GM23338 (cell line): ENCODE measurements at regions not wholly inside any gene's neighbourhood (a gene's known extent, or its start where the extent isn't known, plus 50 kb on each side); places are given as distances from the start of the nearest gene placed in this dataset.

Experiments used
- CREB1 ChIP-seq: fragments of 250-450 bp; sonication (Bioruptor Pico); IDR thresholded peaks from 2 replicates; pipeline ENCODE4 v1.5.0; 2020; ENCODE audit warnings: low read depth, mild to moderate bottlenecking, moderate library complexity
- EZH2 ChIP-seq: fragments of 200-600 bp; sonication (generic); IDR thresholded peaks from one replicate; pipeline ENCODE4 v1.8.0; 2017; ENCODE audit warnings: antibody characterized with exemption, mild to moderate bottlenecking, low read depth; ENCODE audit not compliant: unreplicated experiment
- EZH2phosphoT487 ChIP-seq: fragments of 200-600 bp; sonication (generic); IDR thresholded peaks from one replicate; pipeline ENCODE4 v1.8.1; 2018; ENCODE audit warnings: antibody characterized with exemption; ENCODE audit not compliant: unreplicated experiment
- JUNB ChIP-seq: IDR thresholded peaks from one replicate; pipeline ENCODE4 v1.6.1; 2016; ENCODE audit warnings: antibody characterized with exemption; ENCODE audit not compliant: unreplicated experiment
- NANOG ChIP-seq: IDR thresholded peaks from 2 replicates; pipeline ENCODE4 v1.6.1; 2016; ENCODE audit warnings: antibody characterized with exemption, borderline replicate concordance
- POLR2AphosphoS5 ChIP-seq: IDR thresholded peaks from 2 replicates; pipeline ENCODE4 v1.6.1; 2016; ENCODE audit warnings: antibody characterized with exemption, low read depth
- TF ChIP-seq, protein P1 (sequence below), 2 experiments: fragments of 200-600 bp in 1 of 2; sonication (generic) in 1 of 2; conservative IDR thresholded peaks; 2 replicates each; pipeline versions ENCODE4 v1.5.1 to v1.6.1; 2016 to 2017; ENCODE audit warnings: antibody characterized with exemption in 2 of 2, low read depth in 2 of 2, mild to moderate bottlenecking in 2 of 2, moderate library complexity in 1 of 2
- TF ChIP-seq, protein P2 (sequence below): IDR thresholded peaks from one replicate; pipeline ENCODE4 v1.6.1; 2018; ENCODE audit warnings: antibody characterized with exemption; ENCODE audit not compliant: unreplicated experiment
- TF ChIP-seq, protein P3 (sequence below): fragments of 250-450 bp; sonication (Bioruptor Pico); IDR thresholded peaks from 2 replicates; pipeline ENCODE4 v1.5.0; 2020; ENCODE audit warnings: mild to moderate bottlenecking, moderate library complexity
- TF ChIP-seq, protein P4 (sequence below): IDR thresholded peaks from 2 replicates; pipeline ENCODE4 v1.6.1; 2016; ENCODE audit warnings: antibody characterized with exemption

DNA sequence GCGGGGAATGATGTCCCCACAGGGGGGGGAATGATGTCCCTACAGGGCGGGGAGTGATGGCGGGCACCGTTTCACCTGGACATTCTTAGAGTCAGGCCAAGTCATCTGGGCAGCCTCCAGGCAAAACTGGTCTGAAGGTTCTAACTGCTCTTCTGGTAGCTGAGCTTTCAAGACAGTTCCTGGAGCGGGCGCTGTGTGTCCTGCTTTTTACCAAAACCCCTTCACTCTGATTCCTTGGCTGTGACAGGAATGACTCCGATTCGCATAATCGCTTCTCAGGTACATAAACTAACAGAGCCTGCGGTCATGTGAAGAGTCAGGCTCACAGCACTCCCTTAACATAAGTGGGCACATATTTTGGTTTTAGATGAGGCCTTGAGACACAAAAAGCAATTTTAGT, 836.0 kb downstream of the TRIML1 start:
- TF ChIP-seq EZH2 (no peak), POLR2AphosphoS5 (no peak), EZH2phosphoT487 (no peak), CREB1 (CRISPR knock-in tag) (no peak), NANOG (no peak), JUNB (no peak)
- TF ChIP-seq, protein P1, sequence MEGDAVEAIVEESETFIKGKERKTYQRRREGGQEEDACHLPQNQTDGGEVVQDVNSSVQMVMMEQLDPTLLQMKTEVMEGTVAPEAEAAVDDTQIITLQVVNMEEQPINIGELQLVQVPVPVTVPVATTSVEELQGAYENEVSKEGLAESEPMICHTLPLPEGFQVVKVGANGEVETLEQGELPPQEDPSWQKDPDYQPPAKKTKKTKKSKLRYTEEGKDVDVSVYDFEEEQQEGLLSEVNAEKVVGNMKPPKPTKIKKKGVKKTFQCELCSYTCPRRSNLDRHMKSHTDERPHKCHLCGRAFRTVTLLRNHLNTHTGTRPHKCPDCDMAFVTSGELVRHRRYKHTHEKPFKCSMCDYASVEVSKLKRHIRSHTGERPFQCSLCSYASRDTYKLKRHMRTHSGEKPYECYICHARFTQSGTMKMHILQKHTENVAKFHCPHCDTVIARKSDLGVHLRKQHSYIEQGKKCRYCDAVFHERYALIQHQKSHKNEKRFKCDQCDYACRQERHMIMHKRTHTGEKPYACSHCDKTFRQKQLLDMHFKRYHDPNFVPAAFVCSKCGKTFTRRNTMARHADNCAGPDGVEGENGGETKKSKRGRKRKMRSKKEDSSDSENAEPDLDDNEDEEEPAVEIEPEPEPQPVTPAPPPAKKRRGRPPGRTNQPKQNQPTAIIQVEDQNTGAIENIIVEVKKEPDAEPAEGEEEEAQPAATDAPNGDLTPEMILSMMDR (conservative IDR thresholded peaks at IDR 0.05; ENCODE audit: low read depth in 2 of 2): peak in 1 of 2 experiments; percentile 41; a peak in 2 of 4 replicates
- TF ChIP-seq, protein P2, sequence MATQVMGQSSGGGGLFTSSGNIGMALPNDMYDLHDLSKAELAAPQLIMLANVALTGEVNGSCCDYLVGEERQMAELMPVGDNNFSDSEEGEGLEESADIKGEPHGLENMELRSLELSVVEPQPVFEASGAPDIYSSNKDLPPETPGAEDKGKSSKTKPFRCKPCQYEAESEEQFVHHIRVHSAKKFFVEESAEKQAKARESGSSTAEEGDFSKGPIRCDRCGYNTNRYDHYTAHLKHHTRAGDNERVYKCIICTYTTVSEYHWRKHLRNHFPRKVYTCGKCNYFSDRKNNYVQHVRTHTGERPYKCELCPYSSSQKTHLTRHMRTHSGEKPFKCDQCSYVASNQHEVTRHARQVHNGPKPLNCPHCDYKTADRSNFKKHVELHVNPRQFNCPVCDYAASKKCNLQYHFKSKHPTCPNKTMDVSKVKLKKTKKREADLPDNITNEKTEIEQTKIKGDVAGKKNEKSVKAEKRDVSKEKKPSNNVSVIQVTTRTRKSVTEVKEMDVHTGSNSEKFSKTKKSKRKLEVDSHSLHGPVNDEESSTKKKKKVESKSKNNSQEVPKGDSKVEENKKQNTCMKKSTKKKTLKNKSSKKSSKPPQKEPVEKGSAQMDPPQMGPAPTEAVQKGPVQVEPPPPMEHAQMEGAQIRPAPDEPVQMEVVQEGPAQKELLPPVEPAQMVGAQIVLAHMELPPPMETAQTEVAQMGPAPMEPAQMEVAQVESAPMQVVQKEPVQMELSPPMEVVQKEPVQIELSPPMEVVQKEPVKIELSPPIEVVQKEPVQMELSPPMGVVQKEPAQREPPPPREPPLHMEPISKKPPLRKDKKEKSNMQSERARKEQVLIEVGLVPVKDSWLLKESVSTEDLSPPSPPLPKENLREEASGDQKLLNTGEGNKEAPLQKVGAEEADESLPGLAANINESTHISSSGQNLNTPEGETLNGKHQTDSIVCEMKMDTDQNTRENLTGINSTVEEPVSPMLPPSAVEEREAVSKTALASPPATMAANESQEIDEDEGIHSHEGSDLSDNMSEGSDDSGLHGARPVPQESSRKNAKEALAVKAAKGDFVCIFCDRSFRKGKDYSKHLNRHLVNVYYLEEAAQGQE: no peak
- TF ChIP-seq, protein P3, sequence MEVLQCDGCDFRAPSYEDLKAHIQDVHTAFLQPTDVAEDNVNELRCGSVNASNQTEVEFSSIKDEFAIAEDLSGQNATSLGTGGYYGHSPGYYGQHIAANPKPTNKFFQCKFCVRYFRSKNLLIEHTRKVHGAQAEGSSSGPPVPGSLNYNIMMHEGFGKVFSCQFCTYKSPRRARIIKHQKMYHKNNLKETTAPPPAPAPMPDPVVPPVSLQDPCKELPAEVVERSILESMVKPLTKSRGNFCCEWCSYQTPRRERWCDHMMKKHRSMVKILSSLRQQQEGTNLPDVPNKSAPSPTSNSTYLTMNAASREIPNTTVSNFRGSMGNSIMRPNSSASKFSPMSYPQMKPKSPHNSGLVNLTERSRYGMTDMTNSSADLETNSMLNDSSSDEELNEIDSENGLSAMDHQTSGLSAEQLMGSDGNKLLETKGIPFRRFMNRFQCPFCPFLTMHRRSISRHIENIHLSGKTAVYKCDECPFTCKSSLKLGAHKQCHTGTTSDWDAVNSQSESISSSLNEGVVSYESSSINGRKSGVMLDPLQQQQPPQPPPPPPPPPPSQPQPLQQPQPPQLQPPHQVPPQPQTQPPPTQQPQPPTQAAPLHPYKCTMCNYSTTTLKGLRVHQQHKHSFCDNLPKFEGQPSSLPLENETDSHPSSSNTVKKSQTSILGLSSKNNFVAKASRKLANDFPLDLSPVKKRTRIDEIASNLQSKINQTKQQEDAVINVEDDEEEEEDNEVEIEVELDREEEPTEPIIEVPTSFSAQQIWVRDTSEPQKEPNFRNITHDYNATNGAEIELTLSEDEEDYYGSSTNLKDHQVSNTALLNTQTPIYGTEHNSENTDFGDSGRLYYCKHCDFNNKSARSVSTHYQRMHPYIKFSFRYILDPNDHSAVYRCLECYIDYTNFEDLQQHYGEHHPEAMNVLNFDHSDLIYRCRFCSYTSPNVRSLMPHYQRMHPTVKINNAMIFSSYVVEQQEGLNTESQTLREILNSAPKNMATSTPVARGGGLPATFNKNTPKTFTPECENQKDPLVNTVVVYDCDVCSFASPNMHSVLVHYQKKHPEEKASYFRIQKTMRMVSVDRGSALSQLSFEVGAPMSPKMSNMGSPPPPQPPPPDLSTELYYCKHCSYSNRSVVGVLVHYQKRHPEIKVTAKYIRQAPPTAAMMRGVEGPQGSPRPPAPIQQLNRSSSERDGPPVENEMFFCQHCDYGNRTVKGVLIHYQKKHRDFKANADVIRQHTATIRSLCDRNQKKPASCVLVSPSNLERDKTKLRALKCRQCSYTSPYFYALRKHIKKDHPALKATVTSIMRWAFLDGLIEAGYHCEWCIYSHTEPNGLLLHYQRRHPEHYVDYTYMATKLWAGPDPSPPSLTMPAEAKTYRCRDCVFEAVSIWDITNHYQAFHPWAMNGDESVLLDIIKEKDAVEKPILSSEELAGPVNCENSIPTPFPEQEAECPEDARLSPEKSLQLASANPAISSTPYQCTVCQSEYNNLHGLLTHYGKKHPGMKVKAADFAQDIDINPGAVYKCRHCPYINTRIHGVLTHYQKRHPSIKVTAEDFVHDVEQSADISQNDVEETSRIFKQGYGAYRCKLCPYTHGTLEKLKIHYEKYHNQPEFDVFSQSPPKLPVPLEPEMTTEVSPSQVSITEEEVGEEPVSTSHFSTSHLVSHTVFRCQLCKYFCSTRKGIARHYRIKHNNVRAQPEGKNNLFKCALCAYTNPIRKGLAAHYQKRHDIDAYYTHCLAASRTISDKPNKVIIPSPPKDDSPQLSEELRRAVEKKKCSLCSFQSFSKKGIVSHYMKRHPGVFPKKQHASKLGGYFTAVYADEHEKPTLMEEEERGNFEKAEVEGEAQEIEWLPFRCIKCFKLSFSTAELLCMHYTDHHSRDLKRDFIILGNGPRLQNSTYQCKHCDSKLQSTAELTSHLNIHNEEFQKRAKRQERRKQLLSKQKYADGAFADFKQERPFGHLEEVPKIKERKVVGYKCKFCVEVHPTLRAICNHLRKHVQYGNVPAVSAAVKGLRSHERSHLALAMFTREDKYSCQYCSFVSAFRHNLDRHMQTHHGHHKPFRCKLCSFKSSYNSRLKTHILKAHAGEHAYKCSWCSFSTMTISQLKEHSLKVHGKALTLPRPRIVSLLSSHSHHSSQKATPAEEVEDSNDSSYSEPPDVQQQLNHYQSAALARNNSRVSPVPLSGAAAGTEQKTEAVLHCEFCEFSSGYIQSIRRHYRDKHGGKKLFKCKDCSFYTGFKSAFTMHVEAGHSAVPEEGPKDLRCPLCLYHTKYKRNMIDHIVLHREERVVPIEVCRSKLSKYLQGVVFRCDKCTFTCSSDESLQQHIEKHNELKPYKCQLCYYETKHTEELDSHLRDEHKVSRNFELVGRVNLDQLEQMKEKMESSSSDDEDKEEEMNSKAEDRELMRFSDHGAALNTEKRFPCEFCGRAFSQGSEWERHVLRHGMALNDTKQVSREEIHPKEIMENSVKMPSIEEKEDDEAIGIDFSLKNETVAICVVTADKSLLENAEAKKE: no peak
- TF ChIP-seq, protein P4, sequence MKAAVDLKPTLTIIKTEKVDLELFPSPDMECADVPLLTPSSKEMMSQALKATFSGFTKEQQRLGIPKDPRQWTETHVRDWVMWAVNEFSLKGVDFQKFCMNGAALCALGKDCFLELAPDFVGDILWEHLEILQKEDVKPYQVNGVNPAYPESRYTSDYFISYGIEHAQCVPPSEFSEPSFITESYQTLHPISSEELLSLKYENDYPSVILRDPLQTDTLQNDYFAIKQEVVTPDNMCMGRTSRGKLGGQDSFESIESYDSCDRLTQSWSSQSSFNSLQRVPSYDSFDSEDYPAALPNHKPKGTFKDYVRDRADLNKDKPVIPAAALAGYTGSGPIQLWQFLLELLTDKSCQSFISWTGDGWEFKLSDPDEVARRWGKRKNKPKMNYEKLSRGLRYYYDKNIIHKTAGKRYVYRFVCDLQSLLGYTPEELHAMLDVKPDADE: no peak
